ENCODE measurements at regions not wholly inside any gene's neighbourhood (a gene's known extent, or its start where the extent isn't known, plus 50 kb on each side); places are given as distances from the start of the nearest gene placed in this dataset.

DNA sequence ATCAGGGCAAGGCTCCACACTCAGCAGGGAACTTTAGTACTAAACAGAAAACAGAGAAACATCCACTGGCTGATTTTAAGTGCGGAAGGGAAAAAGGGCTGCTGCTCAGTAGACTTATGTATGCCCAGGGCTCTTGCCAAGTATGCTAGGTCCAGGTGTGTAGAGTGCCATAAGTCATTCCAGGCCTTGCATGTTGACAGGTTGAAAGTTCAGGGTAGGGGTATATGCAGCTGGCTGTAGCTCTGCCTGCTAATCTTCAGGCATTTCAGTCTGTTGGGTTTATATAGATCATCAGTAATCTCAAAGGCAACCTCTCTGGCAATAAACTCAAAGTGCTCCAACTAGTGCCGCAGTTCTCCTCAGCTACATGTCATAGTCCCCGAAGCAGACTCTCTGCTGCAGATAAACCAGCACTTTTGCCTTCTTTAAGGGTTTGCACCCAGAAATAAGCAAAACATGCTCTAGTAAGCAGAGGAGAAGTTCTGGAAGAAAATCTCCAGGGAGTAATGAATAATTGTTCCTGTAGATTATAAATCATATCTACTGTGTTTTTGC lies 134.9 kb upstream of the GRIA3 start:
- TF ChIP-seq POLR2A (conservative IDR thresholded peaks at IDR 0.05) (no peak), FOXM1 (IDR thresholded peaks at IDR 0.05; ENCODE audit: low read depth) (no peak), FOXM1 (CRISPR knock-in tag; IDR thresholded peaks at IDR 0.05; ENCODE audit: low read depth) (no peak), POLR2AphosphoS5 (IDR thresholded peaks at IDR 0.05; ENCODE audit: control insufficient read depth, insufficient read depth, low read depth, low read length) (no peak), TBP (optimal IDR thresholded peaks at IDR 0.05; ENCODE audit: low read depth, low read length) (no peak), NR1H2 (CRISPR knock-in tag; IDR thresholded peaks at IDR 0.05) (no peak), SP2 (IDR thresholded peaks at IDR 0.05; ENCODE audit: extremely low read depth, low read depth, low read length, poor library complexity, severe bottlenecking) (no peak), RAD21 (CRISPR knock-in tag; conservative IDR thresholded peaks at IDR 0.05 in 1 of 2, IDR thresholded peaks at IDR 0.05 in 1 of 2) (no peak)
- TF ChIP-seq, protein P1, sequence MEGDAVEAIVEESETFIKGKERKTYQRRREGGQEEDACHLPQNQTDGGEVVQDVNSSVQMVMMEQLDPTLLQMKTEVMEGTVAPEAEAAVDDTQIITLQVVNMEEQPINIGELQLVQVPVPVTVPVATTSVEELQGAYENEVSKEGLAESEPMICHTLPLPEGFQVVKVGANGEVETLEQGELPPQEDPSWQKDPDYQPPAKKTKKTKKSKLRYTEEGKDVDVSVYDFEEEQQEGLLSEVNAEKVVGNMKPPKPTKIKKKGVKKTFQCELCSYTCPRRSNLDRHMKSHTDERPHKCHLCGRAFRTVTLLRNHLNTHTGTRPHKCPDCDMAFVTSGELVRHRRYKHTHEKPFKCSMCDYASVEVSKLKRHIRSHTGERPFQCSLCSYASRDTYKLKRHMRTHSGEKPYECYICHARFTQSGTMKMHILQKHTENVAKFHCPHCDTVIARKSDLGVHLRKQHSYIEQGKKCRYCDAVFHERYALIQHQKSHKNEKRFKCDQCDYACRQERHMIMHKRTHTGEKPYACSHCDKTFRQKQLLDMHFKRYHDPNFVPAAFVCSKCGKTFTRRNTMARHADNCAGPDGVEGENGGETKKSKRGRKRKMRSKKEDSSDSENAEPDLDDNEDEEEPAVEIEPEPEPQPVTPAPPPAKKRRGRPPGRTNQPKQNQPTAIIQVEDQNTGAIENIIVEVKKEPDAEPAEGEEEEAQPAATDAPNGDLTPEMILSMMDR (IDR thresholded peaks at IDR 0.05 in 2 of 3, conservative IDR thresholded peaks at IDR 0.05 in 1 of 3; ENCODE audit: insufficient read depth in 2 of 3, low read depth in 1 of 3, low read length in 3 of 3), result no peak
- TF ChIP-seq, protein P2, sequence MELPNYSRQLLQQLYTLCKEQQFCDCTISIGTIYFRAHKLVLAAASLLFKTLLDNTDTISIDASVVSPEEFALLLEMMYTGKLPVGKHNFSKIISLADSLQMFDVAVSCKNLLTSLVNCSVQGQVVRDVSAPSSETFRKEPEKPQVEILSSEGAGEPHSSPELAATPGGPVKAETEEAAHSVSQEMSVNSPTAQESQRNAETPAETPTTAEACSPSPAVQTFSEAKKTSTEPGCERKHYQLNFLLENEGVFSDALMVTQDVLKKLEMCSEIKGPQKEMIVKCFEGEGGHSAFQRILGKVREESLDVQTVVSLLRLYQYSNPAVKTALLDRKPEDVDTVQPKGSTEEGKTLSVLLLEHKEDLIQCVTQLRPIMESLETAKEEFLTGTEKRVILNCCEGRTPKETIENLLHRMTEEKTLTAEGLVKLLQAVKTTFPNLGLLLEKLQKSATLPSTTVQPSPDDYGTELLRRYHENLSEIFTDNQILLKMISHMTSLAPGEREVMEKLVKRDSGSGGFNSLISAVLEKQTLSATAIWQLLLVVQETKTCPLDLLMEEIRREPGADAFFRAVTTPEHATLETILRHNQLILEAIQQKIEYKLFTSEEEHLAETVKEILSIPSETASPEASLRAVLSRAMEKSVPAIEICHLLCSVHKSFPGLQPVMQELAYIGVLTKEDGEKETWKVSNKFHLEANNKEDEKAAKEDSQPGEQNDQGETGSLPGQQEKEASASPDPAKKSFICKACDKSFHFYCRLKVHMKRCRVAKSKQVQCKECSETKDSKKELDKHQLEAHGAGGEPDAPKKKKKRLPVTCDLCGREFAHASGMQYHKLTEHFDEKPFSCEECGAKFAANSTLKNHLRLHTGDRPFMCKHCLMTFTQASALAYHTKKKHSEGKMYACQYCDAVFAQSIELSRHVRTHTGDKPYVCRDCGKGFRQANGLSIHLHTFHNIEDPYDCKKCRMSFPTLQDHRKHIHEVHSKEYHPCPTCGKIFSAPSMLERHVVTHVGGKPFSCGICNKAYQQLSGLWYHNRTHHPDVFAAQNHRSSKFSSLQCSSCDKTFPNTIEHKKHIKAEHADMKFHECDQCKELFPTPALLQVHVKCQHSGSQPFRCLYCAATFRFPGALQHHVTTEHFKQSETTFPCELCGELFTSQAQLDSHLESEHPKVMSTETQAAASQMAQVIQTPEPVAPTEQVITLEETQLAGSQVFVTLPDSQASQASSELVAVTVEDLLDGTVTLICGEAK (IDR thresholded peaks at IDR 0.05), result no peak
- TF ChIP-seq, protein P2 (CRISPR knock-in tag; IDR thresholded peaks at IDR 0.05), result no peak
- TF ChIP-seq, protein P3, sequence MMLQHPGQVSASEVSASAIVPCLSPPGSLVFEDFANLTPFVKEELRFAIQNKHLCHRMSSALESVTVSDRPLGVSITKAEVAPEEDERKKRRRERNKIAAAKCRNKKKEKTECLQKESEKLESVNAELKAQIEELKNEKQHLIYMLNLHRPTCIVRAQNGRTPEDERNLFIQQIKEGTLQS (IDR thresholded peaks at IDR 0.05), result no peak
- TF ChIP-seq, protein P3 (CRISPR knock-in tag; conservative IDR thresholded peaks at IDR 0.05), result no peak
- TF ChIP-seq, protein P4, sequence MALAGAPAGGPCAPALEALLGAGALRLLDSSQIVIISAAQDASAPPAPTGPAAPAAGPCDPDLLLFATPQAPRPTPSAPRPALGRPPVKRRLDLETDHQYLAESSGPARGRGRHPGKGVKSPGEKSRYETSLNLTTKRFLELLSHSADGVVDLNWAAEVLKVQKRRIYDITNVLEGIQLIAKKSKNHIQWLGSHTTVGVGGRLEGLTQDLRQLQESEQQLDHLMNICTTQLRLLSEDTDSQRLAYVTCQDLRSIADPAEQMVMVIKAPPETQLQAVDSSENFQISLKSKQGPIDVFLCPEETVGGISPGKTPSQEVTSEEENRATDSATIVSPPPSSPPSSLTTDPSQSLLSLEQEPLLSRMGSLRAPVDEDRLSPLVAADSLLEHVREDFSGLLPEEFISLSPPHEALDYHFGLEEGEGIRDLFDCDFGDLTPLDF (CRISPR knock-in tag; IDR thresholded peaks at IDR 0.05), result no peak
- TF ChIP-seq, protein P5, sequence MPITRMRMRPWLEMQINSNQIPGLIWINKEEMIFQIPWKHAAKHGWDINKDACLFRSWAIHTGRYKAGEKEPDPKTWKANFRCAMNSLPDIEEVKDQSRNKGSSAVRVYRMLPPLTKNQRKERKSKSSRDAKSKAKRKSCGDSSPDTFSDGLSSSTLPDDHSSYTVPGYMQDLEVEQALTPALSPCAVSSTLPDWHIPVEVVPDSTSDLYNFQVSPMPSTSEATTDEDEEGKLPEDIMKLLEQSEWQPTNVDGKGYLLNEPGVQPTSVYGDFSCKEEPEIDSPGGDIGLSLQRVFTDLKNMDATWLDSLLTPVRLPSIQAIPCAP (CRISPR knock-in tag; IDR thresholded peaks at IDR 0.05; ENCODE audit: borderline replicate concordance), result no peak

Data from K562 (cell line).